HG03439 (cell line): ENCODE measurements at regions not wholly inside any gene's neighbourhood (a gene's known extent, or its start where the extent isn't known, plus 50 kb on each side); places are given as distances from the start of the nearest gene placed in this dataset.
"Not testable (repeated sequence)": the region's sequence is repeated elsewhere in the genome, so short reads cannot be mapped to it uniquely, and the experiment has no call there.

ENCODE experiments used
- ATAC-seq: cut with Tn5 transposase; IDR thresholded peaks from one replicate; pipeline ENCODE4 v1.9.1; 2021; ENCODE audit warnings: mild to moderate bottlenecking, moderate library complexity; ENCODE audit not compliant: unreplicated experiment

DNA sequence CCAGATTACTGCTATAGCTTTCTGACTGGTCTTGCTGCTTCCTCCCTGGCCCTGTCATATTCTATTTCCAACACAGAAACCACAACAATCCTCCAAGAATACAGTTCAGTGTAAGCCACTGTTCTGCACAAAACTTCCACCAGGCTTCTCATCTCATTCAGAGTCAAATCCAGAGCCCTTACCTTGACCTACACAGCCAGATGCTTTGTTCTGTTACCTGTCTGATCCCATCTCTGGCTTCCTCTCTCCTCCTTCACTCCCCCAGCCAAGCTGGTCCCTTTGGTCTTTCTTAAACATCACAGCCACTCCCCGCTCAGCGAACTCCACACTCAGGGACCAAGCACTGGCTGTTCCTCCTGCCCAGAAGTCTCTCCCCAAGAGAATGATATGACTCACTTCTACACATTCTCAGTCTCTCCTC lies 84.8 kb upstream of the BMP2K start:
- ATAC-seq = no peak

GRCh38 chr4:78691971-78692821 lies 84.0 kb upstream of the BMP2K start:
- no peak for ATAC-seq

- ATAC-seq = no peak
These were observed 83.4 kb upstream of the BMP2K start for GRCh38 chr4:78692822-78693170.

GRCh38 chr4:78693777-78694456 lies 82.2 kb upstream of the BMP2K start:
- no peak for ATAC-seq

DNA sequence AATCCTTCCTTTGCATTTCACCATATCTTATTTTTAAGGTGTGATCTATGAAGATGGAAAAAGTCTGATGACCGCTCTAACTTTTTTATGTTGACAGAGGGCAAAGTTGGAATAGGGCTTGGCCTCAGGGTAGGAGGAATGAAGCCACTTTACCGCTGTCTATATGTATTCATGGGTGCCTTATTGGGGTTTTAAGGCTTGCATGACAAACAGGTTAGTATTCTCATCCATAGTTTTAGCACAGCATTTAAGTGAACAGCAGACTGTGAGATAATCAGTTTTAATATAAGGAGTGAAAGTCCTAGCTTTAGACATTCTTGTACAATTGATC lies 81.7 kb upstream of the BMP2K start:
- no peak for ATAC-seq

DNA sequence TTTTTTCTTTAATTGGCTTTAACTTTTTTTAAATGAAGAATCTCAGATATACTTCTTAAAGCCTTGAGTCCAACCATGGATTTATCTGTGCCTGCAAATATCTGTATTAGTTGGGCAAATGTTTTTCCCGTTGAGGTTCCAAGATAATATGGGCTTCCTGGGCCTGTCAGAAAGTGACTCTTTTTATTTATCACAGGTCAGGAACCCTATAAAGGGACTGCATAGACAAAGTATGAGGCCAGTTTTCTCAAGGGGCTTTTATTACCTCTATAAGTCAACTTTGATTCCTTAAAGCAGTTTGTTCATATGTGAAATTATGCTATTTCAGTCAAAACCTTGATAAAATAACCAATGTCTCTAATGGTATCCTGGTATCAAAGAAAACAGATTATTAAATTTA lies 80.2 kb upstream of the BMP2K start:
- ATAC-seq = no peak

DNA sequence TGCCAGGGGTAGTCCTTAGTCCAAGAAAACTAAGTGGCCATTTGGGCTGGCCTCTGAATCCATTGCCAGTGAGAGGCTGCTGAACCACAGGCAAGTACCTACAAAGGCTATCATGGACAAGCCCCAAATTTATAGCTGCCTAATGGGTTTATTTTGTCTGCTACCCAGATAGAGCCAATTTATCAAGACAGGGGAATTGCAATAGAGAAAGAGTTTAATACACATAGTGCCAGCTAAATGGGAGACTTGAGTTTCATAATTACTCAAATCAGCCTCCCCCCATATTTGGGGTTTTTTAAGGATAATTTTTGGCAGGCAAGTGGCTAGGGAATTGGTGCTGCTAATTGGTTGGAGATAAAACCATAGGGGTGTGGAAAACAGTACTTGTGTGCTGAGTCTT lies 73.1 kb upstream of the BMP2K start:
- ATAC-seq = no peak

DNA sequence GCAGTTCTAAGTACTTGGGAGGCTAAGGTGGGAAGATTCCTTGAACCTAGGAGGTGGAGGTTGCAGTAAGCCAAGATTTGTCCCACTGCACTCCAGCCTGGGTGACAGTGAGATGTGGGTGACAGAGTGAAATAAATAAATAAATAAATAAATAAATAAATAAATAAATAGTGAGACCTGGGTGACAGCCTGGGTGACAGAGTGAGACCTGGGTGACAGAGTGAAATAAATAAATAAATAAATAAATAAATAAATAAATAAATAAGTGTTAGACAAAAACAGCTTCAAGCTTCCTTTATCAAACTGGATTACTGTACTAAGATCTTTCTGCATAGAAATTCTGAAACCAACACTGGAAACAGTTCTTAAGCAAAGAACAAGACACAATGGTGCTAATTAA lies 71.8 kb upstream of the BMP2K start:
- ATAC-seq = no peak

- ATAC-seq = no peak
These were observed 71.0 kb upstream of the BMP2K start for GRCh38 chr4:78704981-78705683.

- ATAC-seq = no peak
These were observed 69.8 kb upstream of the BMP2K start for GRCh38 chr4:78706302-78706701.

DNA sequence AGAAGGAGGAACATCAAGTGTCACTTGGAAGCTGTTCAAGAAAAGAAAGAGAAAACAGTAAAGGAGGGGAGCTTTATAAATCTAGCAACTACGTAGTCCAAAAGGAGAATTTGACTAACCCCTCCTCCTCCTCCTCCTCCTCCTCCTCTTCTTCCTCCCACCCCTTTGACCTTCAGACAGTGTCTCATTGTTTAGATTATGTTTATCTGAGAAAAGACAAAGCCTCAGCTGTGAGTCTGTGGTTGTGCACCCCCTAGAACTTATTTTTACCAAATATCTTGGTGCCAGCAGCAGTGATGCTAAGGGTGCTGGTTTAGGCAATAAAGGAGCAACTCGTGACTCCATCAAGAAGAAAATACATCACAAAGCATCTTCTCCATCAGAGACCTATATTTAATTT lies 68.9 kb upstream of the BMP2K start:
- ATAC-seq = peak; percentile 43

DNA sequence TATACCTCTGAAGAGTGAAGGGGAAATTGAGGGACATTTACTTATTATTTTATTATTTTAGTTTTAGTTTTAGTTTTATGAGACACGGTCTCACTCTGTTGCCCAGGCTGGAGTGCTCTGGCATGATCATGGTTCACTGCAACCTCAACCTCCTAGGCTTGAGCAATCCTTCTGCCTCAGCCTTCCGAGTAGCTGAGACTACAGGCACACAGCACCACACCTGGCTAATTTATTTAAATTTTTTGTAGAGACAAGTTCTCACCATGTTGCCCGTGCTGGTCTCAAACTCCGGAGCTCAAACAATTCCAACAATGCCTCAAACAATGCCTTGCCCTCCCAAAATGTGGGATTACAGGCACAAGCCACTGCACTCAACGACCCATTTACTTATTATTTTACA lies 68.4 kb upstream of the BMP2K start:
- ATAC-seq = peak; percentile 42

- ATAC-seq = no peak
These were observed 65.6 kb upstream of the BMP2K start for GRCh38 chr4:78710536-78710935.

DNA sequence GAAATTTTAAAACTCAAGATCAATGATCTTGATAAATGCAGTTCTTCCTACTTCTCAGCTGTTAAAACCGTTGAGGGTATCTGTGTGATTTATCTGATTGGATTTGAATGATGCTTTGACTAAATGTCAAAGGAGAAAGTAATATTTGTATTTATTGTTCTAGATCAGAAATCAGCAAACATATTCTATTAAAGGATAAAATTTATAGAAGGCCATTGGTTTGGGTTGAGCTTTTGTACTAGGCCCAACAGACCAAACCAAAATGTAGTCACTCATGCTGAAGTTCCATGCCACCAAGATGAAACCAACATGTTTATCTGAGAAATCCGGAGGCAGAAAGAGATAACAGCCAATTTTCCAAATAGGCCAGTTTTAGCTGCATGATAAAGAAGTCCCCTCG lies 64.5 kb upstream of the BMP2K start:
- no peak for ATAC-seq

GRCh38 chr4:78714598-78714997 lies 61.6 kb upstream of the BMP2K start:
- not testable (repeated sequence) for ATAC-seq

DNA sequence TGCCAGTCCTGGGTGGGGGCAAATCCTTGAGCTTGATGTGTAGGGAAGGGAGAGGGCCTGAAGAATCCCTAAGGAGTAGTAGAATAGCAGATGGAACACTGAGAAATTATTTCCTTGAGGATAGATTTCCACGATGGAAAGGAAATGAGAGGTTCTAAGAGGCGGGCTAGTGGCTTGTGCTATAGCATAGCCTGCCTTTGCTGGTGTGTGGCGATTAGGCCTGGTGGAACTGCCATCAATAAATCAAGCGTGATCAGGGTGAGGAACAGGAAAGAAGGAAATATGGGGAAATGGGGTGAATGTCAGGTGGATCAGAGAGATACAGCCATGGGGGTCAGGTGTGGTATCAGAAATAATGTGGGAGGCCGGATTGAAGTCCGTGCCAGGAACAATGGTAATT lies 60.8 kb upstream of the BMP2K start:
- not testable (repeated sequence) for ATAC-seq

DNA sequence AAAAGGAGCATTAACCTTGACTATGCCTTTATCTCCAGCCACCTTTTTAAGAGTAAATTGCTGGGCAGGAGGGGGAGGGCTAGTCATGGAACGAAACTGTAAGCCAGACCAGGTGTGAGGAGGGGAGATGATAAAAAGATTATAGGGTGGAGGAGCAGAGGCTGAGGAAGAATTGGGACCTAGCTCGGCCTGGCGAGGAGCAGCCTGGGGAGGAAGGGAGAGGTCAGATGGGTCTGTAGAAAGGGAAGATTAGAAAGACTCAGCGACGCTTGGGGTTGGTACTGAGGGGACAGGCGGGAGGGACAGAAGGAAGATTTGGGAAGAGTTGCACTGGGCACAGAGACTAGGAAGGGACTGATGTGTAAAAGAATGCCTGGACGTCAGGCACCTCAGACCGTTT lies 58.4 kb upstream of the BMP2K start:
- not testable (repeated sequence) for ATAC-seq

DNA sequence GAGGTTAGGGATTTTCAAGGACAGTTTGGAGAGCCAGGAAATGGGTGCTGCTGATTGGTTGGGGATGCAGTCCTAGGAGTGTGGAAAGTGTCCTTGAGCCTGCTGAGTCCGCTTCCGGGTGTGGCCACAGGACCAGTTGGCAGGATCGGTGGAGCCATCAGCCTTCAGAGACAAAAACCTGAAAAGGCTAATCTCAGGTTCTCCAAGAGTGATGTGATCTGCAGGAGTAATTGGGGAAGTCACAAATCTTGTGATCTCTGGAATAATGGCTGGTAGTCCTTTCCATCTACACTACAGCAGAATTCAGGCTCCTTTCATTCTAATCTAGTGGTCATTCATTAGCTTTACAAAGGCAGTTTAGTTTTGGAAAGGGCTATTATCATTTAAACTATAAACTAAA lies 55.9 kb upstream of the BMP2K start:
- ATAC-seq = no peak

DNA sequence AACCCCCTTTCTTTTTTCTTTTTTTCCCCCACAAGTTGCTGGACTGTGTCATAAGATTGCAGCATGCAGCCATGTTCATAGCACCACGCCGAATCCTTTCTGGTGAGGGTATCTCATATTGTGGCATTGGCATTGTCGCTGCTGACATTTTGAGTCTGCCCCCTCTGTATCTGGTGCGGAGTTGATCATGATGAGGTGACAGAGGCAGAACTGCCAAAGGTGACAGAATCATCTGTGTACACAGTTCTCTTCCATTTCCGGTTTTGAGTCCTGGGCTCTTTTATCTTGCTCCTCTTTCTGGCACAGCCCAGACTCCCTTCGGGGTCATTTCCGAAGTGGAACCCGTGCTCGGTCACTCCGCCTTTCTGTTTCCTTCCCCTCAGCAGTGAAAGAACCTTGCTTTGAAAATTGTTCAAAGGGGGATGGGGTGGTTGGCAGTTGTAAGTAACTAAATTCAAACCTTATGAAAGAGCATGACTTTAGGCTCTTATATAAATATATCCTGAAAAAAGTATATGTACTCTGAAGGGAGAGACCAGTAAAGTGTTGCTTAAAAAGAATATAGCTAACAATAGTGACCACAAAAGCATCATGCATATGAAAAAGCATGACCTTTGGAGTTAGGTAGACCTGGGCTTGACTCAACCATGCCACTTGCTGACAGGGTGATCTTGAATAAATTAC lies 55.0 kb upstream of the BMP2K start:
- ATAC-seq = no peak

DNA sequence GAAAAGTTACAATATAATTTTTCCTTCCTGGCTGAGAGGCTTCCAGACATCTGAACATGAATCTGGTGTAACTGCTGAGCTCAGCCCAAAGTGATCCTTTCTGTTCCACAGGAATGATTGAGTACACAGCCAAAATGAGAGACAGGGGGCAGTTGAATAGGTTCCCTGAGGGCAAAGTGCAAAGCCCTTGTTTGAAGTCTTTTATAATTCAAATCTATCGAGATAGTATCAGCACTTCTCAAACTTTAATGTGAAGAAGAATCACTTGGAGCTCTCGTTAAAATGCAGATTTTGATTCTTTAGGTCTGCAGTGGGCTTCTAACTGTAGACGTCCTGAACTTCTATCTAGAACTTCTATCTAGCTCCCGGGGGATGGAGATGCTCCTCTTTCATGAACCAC lies 54.4 kb upstream of the BMP2K start:
- no peak for ATAC-seq

DNA sequence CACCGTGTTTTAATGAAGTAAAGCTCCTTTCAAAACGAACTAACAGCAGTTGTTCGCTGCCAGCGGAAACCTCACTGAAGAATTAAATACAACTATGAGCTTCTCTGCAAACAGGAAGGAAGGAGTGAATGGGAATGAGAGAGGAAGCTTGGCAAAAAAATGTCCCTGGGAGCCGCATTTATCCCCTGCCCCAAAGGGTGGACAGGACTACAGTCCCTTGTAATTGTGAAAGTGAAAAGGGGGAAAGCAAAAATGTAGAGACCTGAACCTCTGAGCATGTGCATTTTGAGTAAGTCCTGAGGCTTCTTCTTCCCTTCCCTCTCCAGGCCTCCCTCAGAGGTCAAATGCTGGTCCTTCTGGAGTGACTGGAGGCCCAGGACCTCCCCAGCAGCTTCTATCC lies 53.8 kb upstream of the BMP2K start:
- ATAC-seq = no peak

- no peak for ATAC-seq
These were observed 53.3 kb upstream of the BMP2K start for GRCh38 chr4:78722878-78723277.
